Spleen (tissue), 11 donors: ENCODE measurements at regions not wholly inside any gene's neighbourhood (a gene's known extent, or its start where the extent isn't known, plus 50 kb on each side); places are given as distances from the start of the nearest gene placed in this dataset.
"Not testable (repeated sequence)": the region's sequence is repeated elsewhere in the genome, so short reads cannot be mapped to it uniquely, and the experiment has no call there.

ENCODE experiments used
- DNase-seq: peaks from one replicate; pipeline ENCODE4 v3.0.0-alpha.2; 2020
- H3K27ac ChIP-seq, 8 donors: fragments of 200-600 bp; sonication (generic) in 7 of 8; 1 replicate in 4 of 8; 2 replicates in 4 of 8; pipeline versions ENCODE4 v1.5.0 to v1.8.0; 2016 to 2021; ENCODE audit warnings: inconsistent platforms in 4 of 8, mild to moderate bottlenecking in 4 of 8, moderate library complexity in 1 of 8
- H3K27me3 ChIP-seq, 7 donors: fragments of 200-600 bp; sonication (generic) in 6 of 7; replicated peaks in 1 of 7; 1 replicate in 4 of 7; 2 replicates in 3 of 7; pipeline versions ENCODE4 v1.5.0 to v1.8.0; 2016 to 2021; ENCODE audit warnings: inconsistent platforms in 3 of 7, mild to moderate bottlenecking in 1 of 7
- H3K36me3 ChIP-seq, 6 donors: fragments of 200-600 bp; sonication (generic) in 5 of 6; 1 replicate in 4 of 6; 2 replicates in 2 of 6; pipeline versions ENCODE4 v1.5.0 to v1.8.0; 2016 to 2021; ENCODE audit warnings: inconsistent platforms in 2 of 6
- H3K4me1 ChIP-seq, 6 donors: fragments of 200-600 bp; sonication (generic) in 5 of 6; 1 replicate in 3 of 6; 2 replicates in 3 of 6; pipeline versions ENCODE4 v1.5.0 to v1.8.0; 2016 to 2021; ENCODE audit warnings: inconsistent platforms in 3 of 6
- H3K4me3 ChIP-seq, 8 donors: fragments of 200-600 bp; sonication (generic) in 7 of 8; 1 replicate in 4 of 8; 2 replicates in 4 of 8; pipeline versions ENCODE4 v1.5.0 to v1.8.0; 2016 to 2021; ENCODE audit warnings: inconsistent platforms in 4 of 8, mild to moderate bottlenecking in 4 of 8, moderate library complexity in 2 of 8
- H3K9me3 ChIP-seq, 8 donors: fragments of 200-600 bp; sonication (generic) in 7 of 8; 1 replicate in 4 of 8; 2 replicates in 4 of 8; pipeline versions ENCODE4 v1.5.0 to v1.8.0; 2016 to 2021; ENCODE audit warnings: inconsistent platforms in 4 of 8
- CTCF ChIP-seq, 11 experiments: fragments of 200-600 bp in 7 of 11; fragments of 450-650 bp in 4 of 11; sonication (generic) in 4 of 11; IDR thresholded peaks in 8 of 11; conservative IDR thresholded peaks in 3 of 11; 1 replicate in 7 of 11; 2 replicates in 4 of 11; pipeline versions ENCODE4 v1.4.0 to v1.8.0; 2016 to 2021; ENCODE audit warnings: antibody characterized with exemption in 11 of 11, inconsistent platforms in 4 of 11, mild to moderate bottlenecking in 1 of 11
- POLR2A ChIP-seq, 3 donors: fragments of 450-650 bp; IDR thresholded peaks; one replicate each; pipeline ENCODE4 v1.5.1; 2017; ENCODE audit warnings: antibody characterized with exemption in 3 of 3, mild to moderate bottlenecking in 1 of 3
- POLR2AphosphoS5 ChIP-seq, 3 donors: sonication (generic); formaldehyde crosslinking; IDR thresholded peaks; one replicate each; pipeline ENCODE4 v1.5.1; 2017; ENCODE audit warnings: antibody characterized with exemption in 3 of 3
- WGBS, 5 donors: extraction: QIAGEN DNeasy Blood & Tissue Kit in 3 of 5; methylation state at CpG; one replicate each; pipeline versions ENCODE4 v1.1.5 to v1.1.7; 2013 to 2018; 5-methylcytosine and 5-hydroxymethylcytosine counted together
- intact Hi-C: fragments of 100-400 bp; cut with DNase I; formaldehyde crosslinking; loops from one replicate; pipeline ENCODE4 v1.15.0; 2023; ENCODE audit warnings: low total_unique reads
- donor health status: healthy with polysubstance abuse.
- donor health status: DM: no; HTN: no; CAD: no; lungs with moderate emphysema.
- donor health status: DM: no; HTN: no; CAD: no.
- donor health status: Bipolar disorder and iron deficiency.
- donor health status: healthy.
- donor health status: DM: no; HTN: no; CAD: no.
- donor health status: DM: yes; HTN: yes; CAD: no.

DNA sequence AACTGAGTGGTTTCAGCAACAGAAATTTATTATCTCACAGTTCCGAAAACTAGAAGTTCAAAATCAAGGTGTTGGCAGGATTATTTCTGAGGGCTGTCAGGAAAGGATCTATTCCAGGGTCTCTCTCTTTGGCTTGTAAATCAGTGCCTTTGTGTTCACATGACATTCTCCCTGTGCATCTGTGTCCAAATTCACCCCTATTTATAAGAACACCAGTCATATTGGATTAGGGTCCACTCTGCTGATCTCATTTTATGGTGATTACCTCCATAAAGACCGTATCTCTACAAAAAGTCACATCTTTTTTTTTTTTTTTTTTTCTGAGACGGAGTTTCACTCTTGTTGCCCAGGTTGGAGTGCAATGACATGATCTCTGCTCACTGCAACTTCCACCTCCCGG is 68.6 kb upstream of the MARCKS start:
- no peaks in the 10 kb centered on the region for H3K27me3 ChIP-seq
- H3K4me3 ChIP-seq: no peak overlapping the region
- H3K36me3 ChIP-seq: no peaks in the 10 kb centered on the region
- H3K9me3 ChIP-seq: no peaks in the 10 kb centered on the region
- no peak for DNase-seq
- H3K4me1 ChIP-seq: no peaks in the 10 kb centered on the region
- intact Hi-C loops: no loop called here
- 86 to 97% (median 94%) methylated on average over 4 of the region's 4 CpGs for WGBS, 5 donors
- TF ChIP-seq POLR2A (IDR thresholded peaks at IDR 0.05) (no peak), CTCF (IDR thresholded peaks at IDR 0.05 in 8 of 11, conservative IDR thresholded peaks at IDR 0.05 in 3 of 11) (no peak), POLR2AphosphoS5 (IDR thresholded peaks at IDR 0.05) (no peak)
- H3K27ac ChIP-seq: no peak overlapping the region

- DNase-seq, H3K27ac ChIP-seq, H3K4me3 ChIP-seq, H3K36me3 ChIP-seq, H3K4me1 ChIP-seq, intact Hi-C loops, H3K27me3 ChIP-seq: not testable (repeated sequence)
- peaks cover 0 to 16% (median 4%) of the 10 kb centered on the region in 8 donors for H3K9me3 ChIP-seq
- 91 to 98% (median 95%) methylated on average over 4 of the region's 4 CpGs for WGBS, 5 donors
These were observed 65.9 kb upstream of the MARCKS start for GRCh38 chr6:113791225-113791624.

- DNase-seq, H3K27ac ChIP-seq, H3K4me1 ChIP-seq, H3K4me3 ChIP-seq, H3K27me3 ChIP-seq, intact Hi-C loops, H3K36me3 ChIP-seq: not testable (repeated sequence)
- peaks cover 0 to 16% (median 4%) of the 10 kb centered on the region in 8 donors for H3K9me3 ChIP-seq
- 34 to 58% (median 53%) methylated on average over 4 of the region's 4 CpGs for WGBS, 5 donors
These were observed 61.8 kb upstream of the MARCKS start for GRCh38 chr6:113795371-113795770.

DNA sequence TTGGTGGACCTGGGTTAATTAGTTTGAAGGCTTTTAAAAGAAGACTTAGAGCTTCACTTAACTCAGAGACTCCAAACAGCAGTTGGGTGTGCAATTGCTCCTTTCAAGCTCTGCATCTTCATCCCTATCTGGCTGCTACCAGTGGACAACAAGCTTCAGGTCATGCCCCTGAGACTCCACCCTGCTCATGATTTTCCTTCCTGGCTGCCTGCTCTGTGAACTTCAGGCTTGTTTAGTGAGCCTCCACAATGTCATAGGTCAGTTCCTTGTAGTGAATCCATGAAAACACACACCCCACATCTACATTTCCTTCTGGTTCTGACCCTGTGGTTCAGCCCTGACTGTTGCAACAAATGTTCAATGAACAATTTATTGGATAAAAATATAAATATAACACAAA is 61.1 kb upstream of the MARCKS start:
- H3K27me3 ChIP-seq: no peaks in the 10 kb centered on the region
- H3K27ac ChIP-seq: no peak overlapping the region
- H3K4me3 ChIP-seq: no peak overlapping the region
- no peaks in the 10 kb centered on the region for H3K36me3 ChIP-seq
- TF ChIP-seq POLR2A (IDR thresholded peaks at IDR 0.05) (no peak), POLR2AphosphoS5 (IDR thresholded peaks at IDR 0.05) (no peak), CTCF (IDR thresholded peaks at IDR 0.05 in 8 of 11, conservative IDR thresholded peaks at IDR 0.05 in 3 of 11) (no peak)
- intact Hi-C loops: no loop called here
- DNase-seq: no peak
- H3K4me1 ChIP-seq: no peaks in the 10 kb centered on the region
- H3K9me3 ChIP-seq: peaks cover 0 to 16% (median 4%) of the 10 kb centered on the region in 8 donors

GRCh38 chr6:113802779-113803178 is 54.4 kb upstream of the MARCKS start:
- no peak for DNase-seq
- intact Hi-C loops: no loop called here
- TF ChIP-seq CTCF (IDR thresholded peaks at IDR 0.05 in 8 of 11, conservative IDR thresholded peaks at IDR 0.05 in 3 of 11) (no peak), POLR2AphosphoS5 (IDR thresholded peaks at IDR 0.05) (no peak), POLR2A (IDR thresholded peaks at IDR 0.05) (no peak)
- Histone ChIP-seq H3K9me3 (no peaks in the 10 kb centered on the region), H3K36me3 (no peaks in the 10 kb centered on the region), H3K27ac (no peak overlapping the region), H3K4me1 (peaks cover 0 to 26% (median 8%) of the 10 kb centered on the region in 6 donors), H3K27me3 (no peaks in the 10 kb centered on the region), H3K4me3 (no peak overlapping the region)
